Stimulated activated CD8-positive, alpha-beta memory T cell treated with anti-CD3 and anti-CD28 coated beads, Interleukin-15, amount 100 ng/mL, for 1 hour (primary cell): ENCODE measurements at regions not wholly inside any gene's neighbourhood (a gene's known extent, or its start where the extent isn't known, plus 50 kb on each side); places are given as distances from the start of the nearest gene placed in this dataset.

Experiments used
- DNase-seq: peaks from one replicate; pipeline ENCODE4 v3.0.0-alpha.2; 2020; ENCODE audit warnings: low read depth

DNA sequence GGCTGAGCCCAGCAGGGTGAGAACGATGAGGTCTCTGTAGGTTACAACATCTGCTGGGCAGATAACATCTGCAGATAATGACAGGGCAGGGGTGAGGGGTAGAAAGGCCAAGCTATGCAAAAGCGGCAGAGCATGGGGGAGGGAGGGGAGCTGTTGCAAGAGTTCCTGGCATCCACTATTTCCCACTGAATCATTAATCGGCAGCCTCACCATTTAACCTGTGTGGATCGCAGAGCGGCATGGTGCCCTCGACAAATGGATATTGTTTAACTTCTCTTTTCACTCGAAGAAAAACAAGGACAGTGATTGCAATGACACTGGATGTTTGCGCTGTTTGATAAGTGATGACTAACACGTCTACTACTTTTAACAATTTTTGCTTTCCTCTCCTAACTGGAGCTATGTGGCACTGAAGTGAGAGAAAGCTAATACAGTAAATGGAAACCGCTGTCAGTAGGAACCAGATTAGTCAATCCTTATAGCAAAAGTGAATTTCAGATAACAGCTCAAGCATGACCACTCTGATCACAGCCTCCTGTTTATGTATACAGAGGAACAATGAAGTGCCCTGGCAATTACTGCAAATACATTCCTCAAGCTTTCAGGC is 381.5 kb downstream of the TFAP2A start:
- no peak for DNase-seq

DNA sequence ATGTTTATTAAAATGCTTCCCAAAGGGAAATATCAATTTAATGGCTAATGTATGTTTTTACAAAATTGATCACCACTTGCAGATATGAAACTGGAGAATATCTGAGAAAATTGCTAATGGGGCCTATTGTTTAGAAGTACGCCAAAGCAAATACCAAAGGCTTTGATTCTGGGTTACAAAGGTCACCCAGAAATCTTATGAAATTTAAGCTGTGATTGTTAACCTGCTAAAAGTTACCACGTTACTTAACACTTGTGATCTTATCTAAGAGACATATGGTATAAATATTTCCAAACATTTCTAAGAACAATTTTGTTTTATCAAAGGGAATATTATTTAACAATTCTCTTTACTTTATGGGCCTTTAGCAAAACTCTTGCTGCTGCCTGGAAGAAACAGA is 383.3 kb downstream of the TFAP2A start:
- DNase-seq: no peak

DNA sequence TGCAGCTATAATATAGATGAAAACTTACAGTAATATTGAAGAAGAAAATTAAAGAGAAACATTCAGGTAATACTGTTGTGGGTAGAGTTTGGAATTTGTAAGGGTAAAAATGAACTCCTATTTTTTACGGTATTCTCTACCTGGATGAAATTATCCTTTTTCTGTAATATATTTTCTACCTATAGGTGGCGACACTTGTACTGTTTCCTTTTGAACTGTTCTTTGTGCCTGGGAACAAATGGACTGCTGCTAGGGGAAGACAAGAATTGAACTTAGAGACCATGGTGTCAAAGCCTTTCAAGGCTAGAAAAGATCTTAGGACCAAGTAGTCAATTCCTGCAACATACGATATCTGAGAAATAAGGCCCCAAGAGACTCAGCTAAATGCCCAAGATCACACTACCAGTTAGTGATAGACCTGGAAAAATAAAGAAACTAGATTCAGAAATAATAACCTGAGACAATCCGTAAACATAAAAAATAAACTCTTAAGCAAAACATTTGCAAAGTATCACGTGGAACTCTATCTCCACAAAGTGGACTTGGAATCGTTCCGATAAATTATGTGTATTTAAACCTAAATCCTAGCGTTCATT is 383.8 kb downstream of the TFAP2A start:
- no peak for DNase-seq

DNA sequence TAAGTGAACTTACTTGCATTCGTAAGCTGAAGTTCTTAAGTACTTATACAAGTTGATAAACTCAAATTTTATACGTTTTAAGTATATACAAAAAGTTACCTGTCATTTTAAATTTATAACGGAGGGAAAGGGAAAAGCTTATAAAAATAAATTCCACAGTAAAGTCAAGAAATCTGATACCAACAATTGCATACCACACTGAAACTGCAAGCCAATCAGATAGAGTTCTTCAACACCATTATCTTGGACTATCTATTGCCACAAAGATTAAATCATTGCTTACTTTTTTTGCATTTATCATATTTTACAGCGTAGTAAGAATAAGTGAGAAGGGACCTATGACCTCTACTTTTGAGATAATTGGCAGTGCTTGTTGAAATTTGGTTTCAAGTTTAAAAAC is 386.7 kb downstream of the TFAP2A start:
- no peak for DNase-seq

DNA sequence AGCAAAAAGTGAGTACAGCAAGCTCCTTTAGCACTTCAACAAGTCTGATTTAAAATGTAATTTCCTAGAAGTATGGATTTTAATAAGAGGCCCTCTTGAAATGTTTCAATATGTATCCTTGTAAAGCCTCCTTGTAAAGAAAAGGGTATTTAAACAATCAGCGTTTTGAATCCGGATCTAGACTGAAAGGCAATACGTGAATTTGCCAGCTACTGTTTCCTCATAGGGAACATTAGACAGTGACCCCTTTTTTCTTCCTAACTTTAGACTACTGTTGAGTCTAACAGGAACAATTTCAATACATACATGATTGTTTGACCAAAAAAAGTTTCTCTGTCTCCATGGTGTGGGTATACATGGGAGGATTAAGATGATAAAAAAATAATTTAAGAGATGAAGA is 395.0 kb downstream of the TFAP2A start:
- no peak for DNase-seq

DNA sequence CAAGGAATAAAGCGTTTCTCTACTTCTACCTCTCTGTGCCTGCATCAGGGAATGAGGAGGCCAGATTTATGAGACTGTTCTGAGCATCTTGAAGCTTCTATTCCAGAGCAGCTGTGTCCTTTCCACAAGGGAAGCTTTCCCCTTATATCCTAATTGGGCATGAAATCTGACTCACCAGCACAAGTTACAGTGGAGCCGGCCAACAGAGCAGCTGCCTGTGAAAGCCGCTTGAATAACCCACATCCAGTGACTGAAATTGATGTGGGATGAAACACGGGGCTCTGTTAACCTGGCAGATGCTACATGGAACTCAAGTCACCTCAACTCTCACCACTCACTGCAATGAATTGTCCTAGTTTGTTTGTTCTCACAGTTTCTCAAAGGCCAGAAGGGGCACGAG is 400.3 kb downstream of the TFAP2A start:
- no peak for DNase-seq

DNA sequence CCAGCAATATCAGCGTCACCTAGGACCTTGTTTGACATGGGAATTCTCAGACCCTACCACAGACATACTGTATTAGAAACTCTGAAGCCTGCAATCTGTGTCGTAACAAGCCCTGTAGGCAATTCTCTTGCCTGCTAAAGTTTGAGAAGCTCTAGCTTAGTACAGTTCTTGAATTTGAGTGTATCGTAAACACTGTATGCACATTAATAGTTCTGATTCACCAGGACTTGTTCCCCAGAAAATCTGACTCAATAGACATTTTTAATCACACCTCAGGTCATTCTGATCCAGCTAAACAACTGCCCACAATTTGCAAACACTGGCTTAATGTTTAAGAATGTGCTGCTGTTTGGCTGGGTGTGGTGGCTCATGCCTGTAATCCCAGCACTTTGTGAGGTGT is 414.3 kb downstream of the TFAP2A start:
- DNase-seq: no peak

DNA sequence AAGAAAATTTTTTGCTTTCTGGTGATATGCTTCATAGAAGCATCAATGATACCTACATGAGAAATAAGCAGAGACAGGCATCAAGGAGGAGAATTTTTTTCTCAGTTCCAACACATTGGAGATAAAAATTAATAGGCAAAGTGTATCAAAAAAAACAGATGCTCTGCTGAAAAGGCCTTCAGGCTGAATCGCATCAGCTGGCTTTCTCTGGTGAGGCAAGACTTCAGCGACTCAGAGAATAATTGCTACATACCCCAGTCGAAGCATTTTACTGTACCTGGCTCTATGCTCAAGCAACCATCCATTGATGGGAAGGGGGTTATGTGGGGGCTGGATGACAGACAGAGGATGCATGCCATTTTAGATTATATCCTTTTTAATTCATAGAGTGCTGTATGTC is 415.1 kb downstream of the TFAP2A start:
- no peak for DNase-seq

DNA sequence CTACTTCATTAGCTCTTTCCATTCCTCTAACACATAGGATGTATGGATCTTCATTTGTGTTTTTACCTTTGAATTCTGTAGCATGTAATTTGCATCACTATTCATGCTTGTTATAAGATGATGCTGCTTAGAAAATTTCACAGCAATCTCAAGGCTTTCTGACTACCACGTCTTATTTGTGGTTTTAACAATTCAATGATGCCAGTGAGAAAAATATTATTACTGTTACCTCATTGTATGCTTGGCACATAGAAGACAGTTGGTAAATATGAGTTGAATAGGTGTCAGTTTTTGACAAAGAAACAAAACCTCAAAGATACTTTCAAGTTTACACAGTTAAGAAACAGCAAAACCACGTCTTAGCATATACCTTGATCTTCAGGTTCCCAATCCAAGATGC is 428.6 kb downstream of the TFAP2A start:
- no peak for DNase-seq

DNA sequence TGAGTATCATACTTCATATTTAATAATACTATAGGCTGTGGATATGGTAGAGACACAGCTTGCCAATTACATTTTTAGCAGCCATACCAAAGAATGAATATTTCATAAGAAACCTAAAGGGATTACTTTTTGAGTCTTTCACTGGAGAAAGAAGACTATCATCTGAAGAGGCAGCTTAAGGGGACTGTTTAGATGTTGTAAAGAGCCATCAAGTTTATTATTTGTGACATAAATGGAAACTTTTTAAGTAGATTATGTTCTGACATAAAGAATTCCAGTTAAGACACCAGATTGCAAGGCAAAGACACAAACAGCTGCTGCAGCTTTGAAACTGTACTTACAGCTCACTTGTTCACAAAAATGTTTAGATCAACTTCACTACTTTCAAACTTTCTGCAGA is 429.4 kb downstream of the TFAP2A start:
- DNase-seq: no peak

DNA sequence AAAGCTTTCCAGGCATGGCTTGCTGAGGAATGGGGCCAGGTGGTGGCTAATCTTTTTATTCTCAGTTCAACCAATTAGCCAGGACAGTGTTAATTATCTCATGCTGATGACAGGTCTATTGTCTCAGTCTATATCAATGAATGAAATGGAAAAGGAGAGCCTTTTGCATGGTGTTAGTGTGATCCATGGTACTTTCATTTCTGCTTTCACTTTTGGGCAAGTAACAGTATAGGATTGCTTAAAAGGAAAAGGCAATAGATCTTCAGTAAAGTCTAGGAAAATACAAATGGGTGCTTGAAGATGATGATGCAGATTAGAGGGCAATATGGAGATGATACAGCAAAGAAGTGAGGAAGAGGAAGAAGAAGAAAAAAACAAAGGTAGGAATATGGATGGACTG is 430.3 kb downstream of the TFAP2A start:
- DNase-seq: no peak

DNA sequence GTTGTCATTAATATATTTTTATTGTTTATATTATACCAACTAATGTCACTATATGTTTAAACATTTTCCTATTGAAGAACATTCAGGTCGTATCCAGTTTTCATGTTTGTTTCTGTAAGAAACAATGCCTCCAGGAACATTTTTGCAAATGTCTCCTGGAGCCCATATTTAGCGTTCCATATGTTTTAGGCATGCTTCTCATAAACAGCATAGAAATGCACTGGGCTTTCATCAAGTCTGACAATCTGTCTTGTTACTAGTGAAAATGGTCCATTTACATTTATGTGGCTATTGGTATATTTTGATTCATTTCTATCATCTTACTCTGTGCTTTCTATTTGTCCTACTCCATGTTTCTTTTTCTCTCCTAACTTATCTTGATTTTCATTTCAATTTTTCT is 431.7 kb downstream of the TFAP2A start:
- DNase-seq: no peak

DNA sequence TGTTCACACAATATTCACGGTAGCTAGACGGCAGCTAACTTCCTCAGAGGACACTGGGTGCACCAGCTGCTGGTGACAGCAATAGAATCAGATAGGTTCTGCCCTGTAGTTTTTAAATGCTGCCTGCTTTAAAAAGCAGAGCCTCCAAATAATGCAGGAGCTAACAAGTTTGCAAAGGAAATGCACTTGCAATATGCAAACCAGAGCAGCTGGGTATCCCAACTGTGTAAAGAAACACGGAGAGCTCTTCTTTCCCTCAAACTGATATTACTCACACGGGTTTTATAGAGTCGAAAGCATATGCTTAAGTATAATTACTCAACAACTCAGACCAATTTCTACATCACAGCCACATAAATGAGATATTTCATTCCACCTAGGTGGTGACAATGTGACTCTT is 432.7 kb downstream of the TFAP2A start:
- no peak for DNase-seq

DNA sequence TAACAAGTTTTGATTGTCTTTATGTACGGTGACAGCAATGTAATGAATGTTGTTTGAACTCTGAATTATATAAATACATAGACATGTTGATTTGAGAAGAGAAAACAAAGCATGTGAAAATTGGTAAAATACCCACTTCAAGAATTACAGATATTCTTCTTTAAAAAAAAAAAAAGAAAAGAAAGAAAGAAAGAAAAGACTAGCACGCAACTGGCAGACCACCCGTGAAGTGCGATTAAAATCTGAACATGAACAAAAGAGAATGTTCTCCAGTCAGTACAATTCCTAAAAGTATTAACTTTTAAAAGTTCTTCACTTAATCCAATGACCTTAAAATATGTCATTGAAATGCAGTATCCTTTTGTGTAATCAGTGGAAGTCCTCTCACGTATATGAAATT is 434.9 kb downstream of the TFAP2A start:
- DNase-seq: no peak

DNA sequence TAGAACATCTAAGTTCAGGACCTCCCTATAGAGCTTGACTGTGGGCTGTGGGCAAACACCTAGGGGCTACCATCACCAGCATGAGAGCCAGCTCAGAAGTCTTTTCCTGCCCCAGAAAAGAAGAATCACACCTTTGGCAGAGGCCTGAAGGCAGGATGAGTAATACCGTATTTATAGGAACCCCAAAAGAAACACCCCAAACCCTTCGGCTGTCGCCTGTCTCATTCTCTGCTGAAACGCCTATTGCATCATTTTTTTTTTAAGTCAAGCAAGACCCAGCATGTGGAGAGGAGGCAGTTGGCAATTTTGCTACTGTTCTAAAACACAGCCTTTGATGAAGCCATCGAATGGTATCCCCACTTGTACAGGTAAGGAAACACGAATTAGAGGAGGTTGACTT is 436.4 kb downstream of the TFAP2A start:
- DNase-seq: no peak

DNA sequence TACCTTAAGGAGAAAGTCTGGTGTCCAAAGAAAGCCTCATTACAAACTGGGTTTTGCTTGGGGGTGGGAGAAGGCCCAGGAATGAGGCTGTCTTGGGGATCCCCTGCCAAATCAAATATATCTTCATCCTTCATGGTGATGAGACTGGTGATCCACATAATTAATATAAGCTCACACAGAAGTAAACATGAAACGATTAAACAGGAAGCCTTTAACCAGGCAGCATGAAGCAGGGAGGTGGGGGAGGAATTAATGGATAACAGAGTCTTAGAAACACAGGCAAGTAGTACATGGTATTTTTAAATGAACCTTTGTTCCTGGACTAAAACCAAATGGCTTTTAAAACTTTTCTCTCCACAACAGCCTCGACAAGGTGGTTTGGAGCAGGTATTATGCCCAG is 437.5 kb downstream of the TFAP2A start:
- DNase-seq: no peak

DNA sequence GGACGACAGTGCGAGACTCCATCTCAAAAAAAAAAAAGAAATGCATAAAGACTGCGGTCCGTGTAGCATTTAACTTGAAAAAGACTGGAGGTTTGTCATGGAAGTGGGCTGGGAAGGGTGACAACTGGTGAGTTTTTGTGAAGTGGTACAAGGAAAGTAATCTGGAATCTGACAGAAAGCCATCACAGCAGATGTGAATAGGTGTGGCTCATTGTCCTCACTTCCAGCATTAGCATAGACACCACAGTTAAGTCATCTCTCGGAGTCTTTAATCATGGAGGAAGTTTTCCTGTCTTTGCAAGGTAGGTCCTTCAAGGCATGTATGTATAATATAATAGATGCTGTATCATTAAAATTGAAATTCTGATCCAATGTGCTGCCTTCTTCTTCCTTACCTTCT is 453.2 kb downstream of the TFAP2A start:
- DNase-seq: no peak

DNA sequence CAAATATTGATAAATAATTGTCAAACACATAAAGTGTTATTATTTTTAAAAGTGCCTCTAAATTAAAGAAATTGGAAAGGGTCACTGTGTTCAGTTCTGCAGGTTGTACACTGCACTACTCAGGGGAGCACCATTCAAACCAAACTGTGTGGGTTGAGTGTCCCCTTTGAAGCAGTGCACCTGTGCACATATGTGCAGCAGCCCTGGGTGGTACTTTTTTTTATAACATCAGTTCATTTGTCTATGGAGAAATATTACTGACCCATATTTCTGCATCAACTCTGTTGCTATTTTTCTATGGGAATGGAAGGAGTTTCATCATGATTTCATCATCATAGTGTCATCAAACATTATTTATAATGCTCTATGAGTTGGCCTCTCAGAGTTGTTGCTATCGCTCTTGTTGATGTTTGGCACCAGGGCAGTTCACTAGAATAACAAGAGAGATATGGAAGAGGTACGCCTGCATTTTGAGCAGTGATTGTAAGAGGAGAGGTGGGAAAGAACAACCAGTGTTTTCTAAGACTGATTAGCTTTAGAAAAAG is 457.6 kb downstream of the TFAP2A start:
- DNase-seq: no peak

DNA sequence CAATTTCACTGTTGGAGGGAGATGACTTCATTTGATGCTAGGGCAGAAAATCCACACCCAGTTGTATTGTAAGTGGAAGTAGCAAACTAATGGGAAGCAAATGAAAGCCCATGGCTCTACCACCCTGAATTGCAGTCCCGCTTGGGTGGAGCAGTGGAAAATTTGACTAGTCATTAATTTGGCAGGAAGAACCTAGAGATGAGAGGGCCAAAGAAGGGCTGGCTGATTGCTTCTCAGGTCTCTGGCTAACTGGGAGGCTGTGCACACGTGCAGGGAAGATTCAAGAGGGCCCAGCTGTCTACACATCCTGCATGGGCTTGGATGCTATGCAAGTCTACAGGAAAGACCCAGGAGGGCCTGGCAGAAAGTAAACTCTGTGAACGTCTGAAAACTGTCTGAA is 466.2 kb downstream of the TFAP2A start:
- DNase-seq: no peak

DNA sequence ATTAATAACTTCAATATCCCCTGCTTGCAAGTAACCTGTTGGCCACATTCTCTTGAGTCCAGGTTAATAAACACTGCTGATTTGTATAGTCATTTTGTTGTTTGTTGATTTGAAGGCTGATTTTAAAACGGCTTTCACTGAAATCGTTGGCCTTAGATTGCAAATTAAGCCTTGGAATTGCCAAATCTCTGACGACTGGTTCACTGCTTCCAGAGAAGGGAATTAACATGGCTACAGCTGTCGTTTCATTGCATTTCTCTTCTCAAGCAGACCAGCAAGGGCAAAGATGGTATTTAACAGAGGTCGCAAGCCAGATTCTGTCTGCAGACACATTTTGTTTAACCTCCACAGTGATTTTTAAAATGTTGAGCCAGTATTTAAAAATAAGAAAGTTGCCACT is 470.9 kb downstream of the TFAP2A start:
- DNase-seq: no peak

DNA sequence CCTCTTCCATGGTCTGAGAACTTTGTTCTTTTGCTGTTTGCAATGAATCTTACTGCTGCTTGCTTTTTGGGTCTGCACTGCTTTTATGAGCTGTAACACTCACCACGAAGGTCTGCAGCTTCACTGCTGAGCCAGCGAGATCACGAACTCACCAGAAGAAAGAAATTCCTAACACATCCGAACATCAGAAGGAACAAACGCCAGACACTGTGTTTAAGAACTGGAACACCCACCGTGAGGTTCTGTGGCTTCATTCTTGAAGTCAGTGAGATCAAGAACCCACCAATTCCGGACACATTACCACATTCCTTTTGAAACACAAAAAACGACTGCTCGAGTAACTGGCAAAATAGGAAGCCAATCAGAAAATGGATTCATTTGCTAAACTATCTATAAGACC is 471.8 kb downstream of the TFAP2A start:
- no peak for DNase-seq

DNA sequence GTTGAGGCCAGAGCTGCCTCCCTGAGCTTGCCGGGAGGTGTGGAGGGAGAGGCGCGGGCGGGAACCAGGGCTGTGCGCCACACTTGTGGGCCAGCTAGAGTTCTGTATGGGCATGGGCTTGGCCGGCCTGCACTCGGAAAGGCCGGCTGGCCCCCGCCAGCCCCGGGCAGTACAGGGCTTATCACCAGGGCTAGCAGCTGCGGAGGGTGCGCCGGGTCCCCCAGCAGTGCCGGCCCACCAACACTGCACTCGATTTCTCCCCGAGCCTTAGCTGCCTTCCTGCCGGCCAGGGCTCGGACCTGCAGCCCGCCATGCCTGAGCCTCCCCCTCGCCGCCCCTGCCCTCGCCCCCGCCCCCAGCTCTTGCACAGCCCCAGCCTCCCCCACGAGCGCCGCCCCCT is 472.7 kb downstream of the TFAP2A start:
- no peak for DNase-seq

DNA sequence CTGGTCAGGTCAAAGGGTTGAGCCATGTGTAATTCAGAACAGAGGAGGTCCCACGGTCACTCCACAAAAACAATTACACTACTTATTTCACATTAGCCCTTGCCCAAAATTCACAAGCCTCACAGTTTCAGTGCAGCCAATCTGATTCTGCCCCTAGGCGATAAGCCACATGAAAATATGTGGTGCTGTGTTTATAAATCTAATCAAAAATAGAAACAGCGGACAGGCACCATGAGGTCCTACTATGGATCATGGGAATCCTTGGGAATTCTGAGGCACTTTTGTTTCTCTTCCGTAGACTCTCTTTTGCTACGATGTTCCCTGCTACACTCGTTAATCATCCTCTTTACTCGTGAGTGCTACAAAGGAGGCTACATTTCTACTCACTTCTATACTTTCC is 476.1 kb downstream of the TFAP2A start:
- DNase-seq: no peak

DNA sequence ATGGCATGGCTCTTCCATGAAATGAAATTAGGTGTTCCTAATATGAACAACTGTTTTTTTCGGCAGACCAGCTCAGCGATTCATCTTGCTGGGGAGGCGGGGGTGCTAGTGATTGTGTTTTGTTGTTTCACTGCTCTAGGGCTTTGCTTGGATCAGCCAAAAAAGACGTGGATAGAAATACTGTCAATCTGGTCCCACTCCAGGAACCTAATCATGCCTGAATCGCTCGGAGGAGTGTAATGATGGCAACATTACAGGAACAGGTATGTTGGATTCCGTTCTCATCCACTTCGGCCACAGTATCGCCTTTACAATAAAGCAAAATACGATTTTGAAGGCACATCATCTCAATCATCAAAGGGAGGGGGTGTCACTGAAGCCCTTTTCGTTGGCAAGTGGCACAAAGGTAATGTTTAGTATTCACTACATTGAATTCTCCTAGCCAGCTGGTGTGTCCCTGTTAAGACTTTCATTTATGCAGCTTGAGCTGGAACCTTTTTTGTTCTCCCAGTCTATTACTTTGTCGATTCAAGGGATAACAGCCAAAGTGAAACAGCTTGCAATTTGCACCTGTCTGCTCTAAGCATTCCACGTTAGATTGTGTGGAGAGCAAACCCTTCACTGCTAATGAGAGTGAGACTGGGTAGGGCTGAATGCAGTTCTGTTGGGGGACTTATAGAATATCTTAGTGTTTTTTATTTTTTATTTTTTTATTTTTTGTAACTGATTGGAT is 477.7 kb downstream of the TFAP2A start:
- DNase-seq: no peak
